C4-2B (cell line): ENCODE measurements at regions not wholly inside any gene's neighbourhood (a gene's known extent, or its start where the extent isn't known, plus 50 kb on each side); places are given as distances from the start of the nearest gene placed in this dataset.

Experiments used
- CTCF ChIP-seq: fragments of 450-650 bp; conservative IDR thresholded peaks from 2 replicates; pipeline ENCODE4 v1.5.1; 2017; ENCODE audit warnings: mild to moderate bottlenecking
- ZFX ChIP-seq: fragments of 450-650 bp; IDR thresholded peaks from 2 replicates; pipeline ENCODE4 v1.6.1; 2017

DNA sequence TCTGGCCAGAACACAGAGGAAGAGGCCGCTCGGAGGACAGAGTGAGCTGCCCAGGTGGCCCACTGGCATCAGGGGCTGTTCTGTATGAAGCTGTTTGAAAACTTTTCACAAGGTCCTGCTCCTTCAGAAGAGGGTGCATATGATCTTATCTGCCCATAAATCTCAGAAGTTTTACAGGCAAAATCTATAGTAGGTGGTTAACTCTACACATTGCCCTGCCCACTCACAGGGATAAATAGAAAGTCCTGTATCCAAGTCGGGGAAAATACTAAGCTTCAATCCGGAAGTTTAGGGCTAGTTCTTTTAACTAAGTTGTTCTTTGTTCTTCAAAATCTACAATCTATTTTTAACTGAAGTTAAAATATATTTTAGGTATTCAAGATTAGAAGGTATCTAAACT is 233.7 kb downstream of the FOXA2 start:
- TF ChIP-seq CTCF (no peak), ZFX (no peak)
